GM10266 (cell line): ENCODE measurements at regions not wholly inside any gene's neighbourhood (a gene's known extent, or its start where the extent isn't known, plus 50 kb on each side); places are given as distances from the start of the nearest gene placed in this dataset.
"Not testable (repeated sequence)": the region's sequence is repeated elsewhere in the genome, so short reads cannot be mapped to it uniquely, and the experiment has no call there.

Source experiments
- DNase-seq: peaks from one replicate; pipeline ENCODE4 v3.0.0; 2012; ENCODE audit errors: extremely low spot score
- TF ChIP-seq, protein P1 (sequence below): IDR thresholded peaks from 2 replicates; pipeline ENCODE4 v1.5.1; 2012; ENCODE audit warnings: mild to moderate bottlenecking, low read depth; ENCODE audit not compliant: control insufficient read depth, insufficient read depth; ENCODE audit errors: missing control alignments

DNA sequence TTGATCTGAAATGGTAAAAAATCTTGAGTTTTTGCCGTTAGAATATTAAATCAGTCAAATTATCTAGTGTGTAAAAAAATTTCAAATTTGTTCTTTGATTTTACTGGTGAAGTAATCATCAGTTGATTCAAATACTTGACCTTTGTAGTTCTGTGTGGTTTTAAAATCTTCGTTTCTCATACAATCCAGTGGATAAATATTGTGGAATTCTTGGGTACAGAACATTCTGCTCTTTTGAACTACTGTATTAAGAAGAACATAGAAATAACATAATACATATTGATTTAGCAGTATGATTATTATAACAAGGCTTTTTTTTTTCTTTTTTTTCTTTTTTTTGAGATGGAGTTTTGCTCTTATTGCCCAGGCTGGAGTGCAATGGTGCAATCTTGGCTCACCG lies 491.8 kb downstream of the CD109 start:
- TF ChIP-seq, protein P1, sequence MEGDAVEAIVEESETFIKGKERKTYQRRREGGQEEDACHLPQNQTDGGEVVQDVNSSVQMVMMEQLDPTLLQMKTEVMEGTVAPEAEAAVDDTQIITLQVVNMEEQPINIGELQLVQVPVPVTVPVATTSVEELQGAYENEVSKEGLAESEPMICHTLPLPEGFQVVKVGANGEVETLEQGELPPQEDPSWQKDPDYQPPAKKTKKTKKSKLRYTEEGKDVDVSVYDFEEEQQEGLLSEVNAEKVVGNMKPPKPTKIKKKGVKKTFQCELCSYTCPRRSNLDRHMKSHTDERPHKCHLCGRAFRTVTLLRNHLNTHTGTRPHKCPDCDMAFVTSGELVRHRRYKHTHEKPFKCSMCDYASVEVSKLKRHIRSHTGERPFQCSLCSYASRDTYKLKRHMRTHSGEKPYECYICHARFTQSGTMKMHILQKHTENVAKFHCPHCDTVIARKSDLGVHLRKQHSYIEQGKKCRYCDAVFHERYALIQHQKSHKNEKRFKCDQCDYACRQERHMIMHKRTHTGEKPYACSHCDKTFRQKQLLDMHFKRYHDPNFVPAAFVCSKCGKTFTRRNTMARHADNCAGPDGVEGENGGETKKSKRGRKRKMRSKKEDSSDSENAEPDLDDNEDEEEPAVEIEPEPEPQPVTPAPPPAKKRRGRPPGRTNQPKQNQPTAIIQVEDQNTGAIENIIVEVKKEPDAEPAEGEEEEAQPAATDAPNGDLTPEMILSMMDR = no peak

DNA sequence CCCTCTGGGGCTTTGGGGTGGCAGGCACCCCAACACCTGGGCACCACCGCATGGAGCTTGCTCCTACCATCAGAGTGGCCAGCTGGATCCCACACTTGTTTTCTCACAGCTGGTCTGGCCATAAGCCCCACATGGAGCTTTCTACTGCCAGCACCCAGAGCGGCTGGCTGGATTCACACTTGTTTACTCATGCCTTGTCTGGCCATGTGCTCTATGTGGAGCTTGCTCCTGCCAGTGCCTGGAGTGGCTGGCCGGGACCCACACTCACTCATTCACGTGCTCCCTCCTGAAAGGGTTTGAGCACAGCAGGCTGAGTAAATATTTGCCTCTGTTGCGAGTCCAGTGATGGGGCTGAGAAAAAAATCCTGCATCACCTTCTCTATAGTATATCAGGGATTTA lies 487.0 kb downstream of the CD109 start:
- TF ChIP-seq, protein P1 = no peak
- no peak for DNase-seq

More for the DNA sequence above, 491.8 kb downstream of the CD109 start:
- DNase-seq = no peak

DNA sequence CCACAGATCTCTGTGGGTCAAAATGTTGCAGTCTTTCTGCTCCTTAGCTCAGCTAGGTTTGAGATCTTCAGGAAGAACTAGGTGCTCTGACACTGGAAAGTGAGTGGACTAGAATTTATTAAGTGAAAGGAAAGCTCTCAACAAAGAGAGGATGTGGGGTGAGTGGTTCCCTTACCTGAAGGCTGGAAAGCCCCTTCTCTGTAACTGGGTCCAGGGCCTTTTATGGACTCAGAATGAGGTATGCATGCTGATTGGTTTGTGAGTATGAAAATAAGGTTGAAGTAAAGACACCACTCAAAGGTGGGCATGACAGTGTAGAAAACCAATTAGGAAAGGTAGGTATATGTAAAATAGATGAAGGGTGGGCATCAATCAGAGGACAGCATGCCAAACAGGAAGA lies 485.5 kb downstream of the CD109 start:
- TF ChIP-seq, protein P1 = no peak
- no peak for DNase-seq

DNA sequence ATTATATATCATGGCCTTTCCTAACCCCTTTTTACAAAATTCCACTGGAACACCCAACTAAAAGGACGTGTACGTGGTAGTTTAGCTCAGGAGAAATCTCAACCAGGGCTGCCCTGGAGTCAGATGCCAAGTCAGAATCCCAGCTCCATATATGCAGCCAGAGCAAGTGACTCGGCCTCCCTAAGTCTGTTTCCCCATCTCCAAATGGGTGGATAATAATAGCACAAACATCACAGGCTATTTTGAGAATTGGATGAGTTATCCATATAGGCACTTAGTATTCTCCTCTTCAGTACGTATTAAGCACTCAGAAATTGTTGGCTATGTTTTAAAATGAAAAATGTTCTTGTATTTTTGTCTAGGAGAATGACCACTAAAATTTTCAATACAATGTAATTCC lies 481.5 kb downstream of the CD109 start:
- TF ChIP-seq, protein P1 = no peak
- no peak for DNase-seq

DNA sequence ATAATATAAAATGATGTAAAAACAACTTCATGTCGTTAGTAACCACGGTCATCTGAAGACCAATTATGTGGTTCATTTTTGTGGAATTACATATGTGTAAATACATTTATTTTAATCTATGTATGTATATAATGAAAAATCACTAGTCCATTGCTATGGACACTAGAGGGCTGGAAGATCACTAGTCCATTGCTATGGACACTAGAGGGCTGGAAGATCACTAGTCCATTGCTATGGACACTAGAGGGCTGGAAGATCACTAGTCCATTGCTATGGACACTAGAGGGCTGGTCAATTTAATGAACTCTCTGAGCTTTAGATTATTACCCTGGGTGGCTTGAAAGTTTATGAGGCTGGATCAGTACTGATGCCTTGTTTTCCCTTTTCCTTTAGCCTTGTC lies 474.5 kb downstream of the CD109 start:
- not testable (repeated sequence) for DNase-seq

DNA sequence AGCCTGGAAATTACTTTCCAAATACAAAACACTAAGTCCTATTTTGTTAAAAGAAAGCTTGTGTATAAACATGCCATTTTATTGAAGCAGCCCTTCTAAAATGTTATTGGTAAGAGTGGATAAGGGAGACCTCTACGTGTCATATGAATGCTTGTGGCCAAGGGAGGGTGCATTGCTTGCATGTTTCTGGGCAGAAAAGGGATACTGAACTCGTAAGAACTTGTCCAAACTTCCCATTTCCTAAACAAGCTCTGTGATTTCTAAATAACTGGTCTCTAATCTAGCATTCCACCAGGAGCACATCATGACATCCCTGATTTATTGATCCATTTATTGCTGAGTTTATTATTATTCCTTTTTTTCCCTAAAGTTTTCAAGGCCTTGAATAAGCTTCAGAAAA lies 474.1 kb downstream of the CD109 start:
- no peak for DNase-seq
- TF ChIP-seq, protein P1 = no peak

DNA sequence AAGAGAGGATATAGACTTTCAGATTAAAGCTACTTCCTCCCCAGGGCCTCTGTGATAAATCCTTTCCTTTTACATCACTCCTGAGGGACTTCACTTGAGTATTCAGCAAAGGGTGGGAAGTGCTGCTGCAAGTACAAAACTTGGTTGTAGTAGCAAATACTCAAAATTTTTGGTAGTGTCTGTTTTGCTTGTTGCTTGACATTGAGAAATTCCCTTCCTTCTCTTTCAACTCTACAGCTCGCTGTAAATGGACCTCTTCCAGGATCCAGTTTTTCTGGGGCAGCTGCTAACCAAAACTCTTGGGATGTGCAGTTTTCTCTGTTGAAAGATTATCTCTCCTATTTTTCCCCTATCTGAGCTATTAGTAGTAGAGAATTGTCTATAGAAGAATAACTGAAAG lies 472.0 kb downstream of the CD109 start:
- no peak for DNase-seq
- TF ChIP-seq, protein P1 = no peak

DNA sequence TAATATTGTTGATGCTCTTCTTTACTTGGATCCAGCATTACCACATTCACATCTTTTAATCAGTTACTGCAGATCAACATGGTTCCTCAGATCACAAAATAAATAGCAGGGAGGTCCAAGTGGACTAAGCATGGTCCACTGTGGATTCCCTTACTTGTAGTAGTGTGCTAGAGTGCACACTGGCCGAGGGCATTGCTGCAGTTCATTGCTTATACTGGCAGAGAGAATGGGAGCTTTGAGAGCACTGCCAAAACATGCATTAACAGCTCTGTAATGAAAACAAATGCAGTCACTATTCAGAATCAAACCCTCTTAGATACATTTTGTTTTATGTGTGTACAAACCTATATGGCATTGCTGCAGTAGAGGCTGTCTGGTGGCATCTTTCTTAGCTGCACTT lies 471.5 kb downstream of the CD109 start:
- TF ChIP-seq, protein P1 = no peak
- no peak for DNase-seq
